HG03196 (cell line): ENCODE measurements at regions not wholly inside any gene's neighbourhood (a gene's known extent, or its start where the extent isn't known, plus 50 kb on each side); places are given as distances from the start of the nearest gene placed in this dataset.

ENCODE experiments used
- ATAC-seq: cut with Tn5 transposase; IDR thresholded peaks from one replicate; pipeline ENCODE4 v1.9.1; 2021; ENCODE audit not compliant: unreplicated experiment

- no peak for ATAC-seq
Measured at GRCh38 chr5:167814828-167815227, 476.6 kb upstream of the WWC1 start.

GRCh38 chr5:167816354-167816753, 475.1 kb upstream of the WWC1 start:
- no peak for ATAC-seq

GRCh38 chr5:167816864-167817263, 474.6 kb upstream of the WWC1 start:
- ATAC-seq: no peak

- ATAC-seq: peak; percentile 92
Measured at GRCh38 chr5:167819406-167819805, 472.0 kb upstream of the WWC1 start.

- no peak for ATAC-seq
Measured at GRCh38 chr5:167820101-167820990, 471.1 kb upstream of the WWC1 start.

- no peak for ATAC-seq
Measured at GRCh38 chr5:167821151-167821550, 470.3 kb upstream of the WWC1 start.

- no peak for ATAC-seq
Measured at GRCh38 chr5:167821669-167822068, 469.8 kb upstream of the WWC1 start.

GRCh38 chr5:167822241-167822640, 469.2 kb upstream of the WWC1 start:
- ATAC-seq: no peak

- ATAC-seq: no peak
Measured at GRCh38 chr5:167823405-167823804, 468.0 kb upstream of the WWC1 start.

GRCh38 chr5:167827766-167828165, 463.7 kb upstream of the WWC1 start:
- ATAC-seq: no peak

- no peak for ATAC-seq
Measured at GRCh38 chr5:167831754-167832504, 459.5 kb upstream of the WWC1 start.

- ATAC-seq: no peak
Measured at GRCh38 chr5:167832609-167833008, 458.8 kb upstream of the WWC1 start.

- ATAC-seq: no peak
Measured at GRCh38 chr5:167833456-167833855, 458.0 kb upstream of the WWC1 start.

GRCh38 chr5:167835146-167835545, 456.3 kb upstream of the WWC1 start:
- ATAC-seq: no peak

- ATAC-seq: no peak
Measured at GRCh38 chr5:167837127-167837526, 454.3 kb upstream of the WWC1 start.

- ATAC-seq: no peak
Measured at GRCh38 chr5:167839065-167839464, 452.4 kb upstream of the WWC1 start.

GRCh38 chr5:167840527-167841130, 450.8 kb upstream of the WWC1 start:
- no peak for ATAC-seq

GRCh38 chr5:167843881-167844572, 447.4 kb upstream of the WWC1 start:
- no peak for ATAC-seq

- no peak for ATAC-seq
Measured at GRCh38 chr5:167845952-167846351, 445.5 kb upstream of the WWC1 start.

- ATAC-seq: no peak
Measured at GRCh38 chr5:167849874-167850273, 441.6 kb upstream of the WWC1 start.

GRCh38 chr5:167850911-167851310, 440.5 kb upstream of the WWC1 start:
- ATAC-seq: no peak
